Hepatocyte (in vitro differentiated cells): ENCODE measurements at regions not wholly inside any gene's neighbourhood (a gene's known extent, or its start where the extent isn't known, plus 50 kb on each side); places are given as distances from the start of the nearest gene placed in this dataset.

ENCODE experiments used
- EZH2phosphoT487 ChIP-seq: fragments of 200-600 bp; sonication (generic); IDR thresholded peaks from one replicate; pipeline ENCODE4 v1.6.1; 2018; ENCODE audit warnings: antibody characterized with exemption, mild to moderate bottlenecking, low read depth, moderate library complexity; ENCODE audit not compliant: unreplicated experiment, severe bottlenecking
- TF ChIP-seq, protein P1 (sequence below): fragments of 200-600 bp; sonication (generic); IDR thresholded peaks from 2 replicates; pipeline ENCODE4 v1.5.1; 2016; ENCODE audit warnings: antibody characterized with exemption, mild to moderate bottlenecking; ENCODE audit not compliant: poor library complexity

DNA sequence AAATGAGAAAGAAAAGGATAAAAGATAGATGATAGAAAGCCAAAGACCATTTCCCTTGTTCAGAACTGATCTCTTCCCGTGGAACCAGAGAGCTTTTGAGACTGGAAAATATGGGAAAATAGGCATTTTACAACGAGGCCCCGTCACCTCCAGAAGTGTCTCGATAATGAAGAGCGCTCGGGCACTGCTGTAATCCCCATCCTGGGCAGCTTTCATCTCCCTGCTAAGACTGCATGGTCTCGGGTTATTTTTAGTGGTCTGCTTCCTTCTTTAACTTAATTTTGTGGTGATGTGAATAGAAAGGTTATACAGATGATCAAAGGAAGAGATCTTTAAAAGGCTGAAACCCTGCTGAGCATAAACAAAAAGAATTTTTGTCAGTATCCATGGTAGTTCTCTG is 176.6 kb downstream of the METTL4 start:
- no peak for TF ChIP-seq EZH2phosphoT487
- TF ChIP-seq, protein P1, sequence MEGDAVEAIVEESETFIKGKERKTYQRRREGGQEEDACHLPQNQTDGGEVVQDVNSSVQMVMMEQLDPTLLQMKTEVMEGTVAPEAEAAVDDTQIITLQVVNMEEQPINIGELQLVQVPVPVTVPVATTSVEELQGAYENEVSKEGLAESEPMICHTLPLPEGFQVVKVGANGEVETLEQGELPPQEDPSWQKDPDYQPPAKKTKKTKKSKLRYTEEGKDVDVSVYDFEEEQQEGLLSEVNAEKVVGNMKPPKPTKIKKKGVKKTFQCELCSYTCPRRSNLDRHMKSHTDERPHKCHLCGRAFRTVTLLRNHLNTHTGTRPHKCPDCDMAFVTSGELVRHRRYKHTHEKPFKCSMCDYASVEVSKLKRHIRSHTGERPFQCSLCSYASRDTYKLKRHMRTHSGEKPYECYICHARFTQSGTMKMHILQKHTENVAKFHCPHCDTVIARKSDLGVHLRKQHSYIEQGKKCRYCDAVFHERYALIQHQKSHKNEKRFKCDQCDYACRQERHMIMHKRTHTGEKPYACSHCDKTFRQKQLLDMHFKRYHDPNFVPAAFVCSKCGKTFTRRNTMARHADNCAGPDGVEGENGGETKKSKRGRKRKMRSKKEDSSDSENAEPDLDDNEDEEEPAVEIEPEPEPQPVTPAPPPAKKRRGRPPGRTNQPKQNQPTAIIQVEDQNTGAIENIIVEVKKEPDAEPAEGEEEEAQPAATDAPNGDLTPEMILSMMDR = no peak
